Stimulated activated memory B cell treated with anti-CD40 and anti-IgM and Interleukin-4, amounts not matched to agents 10 μg/mL and 1 μg/mL and 100 μg/mL, for 72 hours (primary cell): ENCODE measurements at regions not wholly inside any gene's neighbourhood (a gene's known extent, or its start where the extent isn't known, plus 50 kb on each side); places are given as distances from the start of the nearest gene placed in this dataset.
"Not testable (repeated sequence)": the region's sequence is repeated elsewhere in the genome, so short reads cannot be mapped to it uniquely, and the experiment has no call there.

Source experiments
- ATAC-seq: fragments of 150-1000 bp; cut with Tn5 transposase; 2 replicates; pipeline ENCODE4 v1.10.0; 2021
- H3K27ac Mint-ChIP-seq: one replicate; pipeline ENCODE4 v1.8.0; 2022; ENCODE audit warnings: mild to moderate bottlenecking, mixed read lengths
- H3K27me3 Mint-ChIP-seq: one replicate; pipeline ENCODE4 v1.8.0; 2022; ENCODE audit warnings: mixed read lengths
- H3K36me3 Mint-ChIP-seq: one replicate; pipeline ENCODE4 v1.8.0; 2022; ENCODE audit warnings: mixed read lengths
- H3K4me1 Mint-ChIP-seq: one replicate; pipeline ENCODE4 v1.8.0; 2022; ENCODE audit warnings: mixed read lengths
- H3K4me3 Mint-ChIP-seq: one replicate; pipeline ENCODE4 v1.8.0; 2022; ENCODE audit warnings: mild to moderate bottlenecking, moderate library complexity, mixed read lengths
- H3K9me3 Mint-ChIP-seq: one replicate; pipeline ENCODE4 v1.8.0; 2022; ENCODE audit warnings: mixed read lengths

DNA sequence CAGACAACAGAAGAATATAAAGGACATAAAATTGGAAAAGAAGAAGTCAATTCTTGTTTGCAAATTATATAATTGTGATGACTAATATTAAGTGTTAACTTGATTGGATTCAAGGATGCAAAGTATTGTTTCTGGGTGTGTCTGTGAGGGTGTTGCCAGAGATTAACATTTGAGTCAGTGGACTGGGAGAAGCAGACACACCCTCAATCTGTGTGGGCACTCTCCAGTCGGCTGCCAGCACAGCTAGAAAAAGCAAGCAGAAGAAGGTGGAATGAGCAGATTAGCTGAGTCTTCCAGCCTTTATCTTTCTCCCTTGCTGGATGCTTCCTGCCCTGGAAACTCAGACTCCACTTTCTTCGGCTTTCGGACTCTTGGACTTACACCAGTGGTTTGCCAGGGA is 51.7 kb downstream of the UBE2NL start:
- Mint-ChIP-seq H3K4me3 (no peak overlapping the region), H3K9me3 (no peaks in the 10 kb centered on the region), H3K27ac (no peak overlapping the region), H3K4me1 (no peaks in the 10 kb centered on the region), H3K27me3 (no peaks in the 10 kb centered on the region), H3K36me3 (no peaks in the 10 kb centered on the region)
- ATAC-seq = no peak

DNA sequence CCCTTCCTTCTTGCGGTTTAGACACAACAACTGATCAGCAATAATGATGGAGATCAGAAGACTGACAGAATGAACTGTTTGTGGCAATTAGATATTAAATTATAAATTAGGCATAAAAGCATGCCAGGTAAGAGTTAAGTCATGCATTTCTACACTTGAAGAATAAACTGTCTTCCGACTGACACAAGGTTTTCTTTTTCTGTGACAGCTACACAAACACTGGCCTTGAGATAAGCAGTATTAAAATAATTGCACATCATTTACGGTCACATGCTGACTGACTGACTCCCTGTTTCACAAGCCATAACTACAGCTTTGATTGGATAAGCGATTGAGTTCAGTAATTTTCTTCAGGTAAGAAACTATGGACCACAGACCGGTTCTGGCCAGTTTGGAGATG is 56.2 kb downstream of the UBE2NL start:
- Mint-ChIP-seq H3K27ac (no peak overlapping the region), H3K27me3 (no peaks in the 10 kb centered on the region), H3K9me3 (no peaks in the 10 kb centered on the region), H3K4me1 (no peaks in the 10 kb centered on the region), H3K36me3 (no peaks in the 10 kb centered on the region), H3K4me3 (no peak overlapping the region)
- no peak for ATAC-seq

DNA sequence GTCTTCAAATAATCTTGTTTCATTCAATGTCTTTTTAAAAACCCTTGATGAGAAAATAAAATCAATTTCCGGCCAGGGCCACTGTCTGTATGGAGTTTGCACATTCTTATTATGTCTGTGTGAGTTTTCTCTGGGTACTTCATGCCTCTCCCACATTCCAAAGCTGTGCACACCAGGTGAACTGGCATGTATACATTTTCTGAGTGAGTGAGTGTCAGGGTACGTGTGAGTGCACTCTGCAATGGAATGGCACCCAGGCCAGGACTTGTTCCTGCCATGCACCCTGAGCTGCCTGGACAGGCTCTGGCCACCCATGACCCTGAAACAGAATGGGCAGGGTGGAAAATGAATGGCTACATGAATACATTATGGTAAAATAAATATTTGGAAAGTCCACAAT is 61.3 kb downstream of the UBE2NL start:
- Mint-ChIP-seq H3K4me3 (no peak overlapping the region), H3K9me3 (no peaks in the 10 kb centered on the region), H3K36me3 (no peaks in the 10 kb centered on the region), H3K27ac (no peak overlapping the region), H3K27me3 (no peaks in the 10 kb centered on the region), H3K4me1 (no peaks in the 10 kb centered on the region)
- ATAC-seq = no peak

DNA sequence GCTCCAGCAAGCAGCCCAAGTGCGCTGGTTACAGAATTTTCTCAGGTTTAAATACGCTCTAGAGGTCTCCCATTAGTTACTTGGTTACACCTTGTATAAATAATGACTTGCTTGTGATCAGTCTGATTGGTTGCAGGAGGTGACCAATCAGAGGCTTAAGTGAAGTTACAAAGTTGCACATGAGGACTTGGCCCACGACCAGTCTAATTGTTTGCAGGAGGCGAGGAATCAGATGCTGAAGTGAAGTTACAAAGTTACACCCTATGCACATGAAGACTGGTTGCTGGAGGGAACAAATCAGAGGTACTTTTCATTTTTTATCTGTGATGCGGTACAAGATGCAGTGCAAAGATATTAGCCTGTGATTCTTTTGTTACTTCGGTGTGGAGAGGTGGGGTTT is 80.7 kb downstream of the UBE2NL start:
- Mint-ChIP-seq H3K27me3 (no peaks in the 10 kb centered on the region), H3K36me3 (no peaks in the 10 kb centered on the region), H3K4me1 (no peaks in the 10 kb centered on the region), H3K9me3 (peaks cover 6% of the 10 kb centered on the region), H3K27ac (no peak overlapping the region), H3K4me3 (no peak overlapping the region)
- no peak for ATAC-seq

DNA sequence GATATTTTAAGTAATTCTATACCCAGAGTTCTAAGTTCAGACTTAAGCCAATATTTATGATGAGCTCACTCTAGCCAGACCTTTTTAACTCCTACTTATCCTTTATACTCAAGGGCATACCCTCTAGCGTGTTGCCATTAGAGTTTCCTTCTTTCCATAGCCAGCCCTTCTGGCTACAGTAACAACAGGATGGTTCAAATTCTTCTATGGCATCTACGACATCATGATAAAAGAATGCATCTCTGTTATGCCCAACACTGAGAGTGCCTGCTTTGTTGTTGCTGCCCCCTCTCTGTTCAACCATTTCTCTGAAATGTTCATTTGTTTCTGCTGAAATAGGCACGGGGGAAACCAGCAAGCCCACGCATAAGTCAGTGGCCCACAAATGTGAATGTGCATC is 104.5 kb downstream of the UBE2NL start:
- peaks cover 3% of the 10 kb centered on the region for H3K9me3 Mint-ChIP-seq
- no peaks in the 10 kb centered on the region for H3K36me3 Mint-ChIP-seq
- H3K4me3 Mint-ChIP-seq = no peak overlapping the region
- H3K27ac Mint-ChIP-seq = no peak overlapping the region
- no peaks in the 10 kb centered on the region for H3K27me3 Mint-ChIP-seq
- ATAC-seq = no peak
- H3K4me1 Mint-ChIP-seq = no peaks in the 10 kb centered on the region

DNA sequence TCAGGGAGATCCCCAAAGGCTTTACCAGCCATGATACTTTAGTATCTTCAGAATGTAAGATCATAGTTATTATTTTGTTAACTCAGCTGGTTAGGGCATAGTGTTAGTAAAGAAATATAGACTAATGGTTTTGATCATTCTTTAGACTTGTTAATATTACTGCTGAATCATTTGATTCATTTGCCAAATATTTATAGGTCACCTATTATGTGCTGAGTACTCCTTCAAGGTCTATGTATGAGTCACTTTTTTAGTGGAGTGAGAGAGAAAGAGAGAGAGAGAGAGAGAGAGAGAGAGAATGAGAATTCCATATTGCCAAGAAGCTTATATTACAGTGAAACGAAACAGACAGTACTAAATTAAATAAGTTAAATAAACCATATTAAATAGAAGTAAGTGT is 110.3 kb downstream of the UBE2NL start:
- Mint-ChIP-seq H3K9me3 (no peaks in the 10 kb centered on the region), H3K27me3 (no peaks in the 10 kb centered on the region), H3K36me3 (no peaks in the 10 kb centered on the region), H3K4me1 (no peaks in the 10 kb centered on the region), H3K4me3 (no peak overlapping the region), H3K27ac (no peak overlapping the region)
- ATAC-seq = no peak

DNA sequence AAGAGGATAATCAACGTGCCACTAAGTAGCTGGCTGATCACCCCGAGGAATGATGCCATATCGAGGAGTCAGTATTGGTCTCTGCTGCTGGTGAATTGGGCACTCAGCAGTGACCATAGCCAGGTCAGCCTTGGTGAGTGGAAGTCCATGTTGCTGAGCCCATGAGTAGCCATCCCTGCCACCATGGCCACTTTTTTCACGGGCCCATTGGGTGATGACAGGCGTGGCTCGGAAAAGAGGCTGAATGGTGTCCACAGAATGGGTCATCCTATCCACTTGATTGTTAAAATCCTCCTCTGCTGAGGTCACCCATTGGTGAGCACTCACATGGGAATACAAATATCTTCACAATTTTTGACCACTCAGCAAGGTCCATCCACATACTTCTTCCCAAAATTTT is 114.4 kb downstream of the UBE2NL start:
- Mint-ChIP-seq H3K36me3 (no peaks in the 10 kb centered on the region), H3K4me1 (no peaks in the 10 kb centered on the region), H3K27ac (no peak overlapping the region), H3K9me3 (peaks cover 2% of the 10 kb centered on the region), H3K27me3 (no peaks in the 10 kb centered on the region), H3K4me3 (no peak overlapping the region)
- no peak for ATAC-seq

DNA sequence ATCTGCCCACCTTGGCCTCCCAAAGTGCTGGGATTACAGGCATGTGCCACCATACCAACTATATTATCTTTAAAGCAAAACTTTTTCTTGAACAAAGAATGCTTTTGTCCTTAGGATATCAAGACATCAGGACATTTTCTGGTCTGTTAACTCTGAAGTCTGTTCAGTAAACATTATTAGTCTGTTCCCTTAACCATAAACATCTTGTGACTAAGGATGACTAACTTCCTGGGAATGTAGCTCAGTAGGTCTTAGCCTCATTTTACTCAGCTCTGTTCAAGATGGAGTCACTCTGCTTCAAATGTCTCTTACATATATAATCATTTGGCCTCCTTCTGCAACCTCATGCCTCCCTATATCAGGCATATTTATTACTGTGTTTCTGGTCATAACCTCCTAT is 122.9 kb downstream of the UBE2NL start:
- H3K9me3 Mint-ChIP-seq = no peaks in the 10 kb centered on the region
- no peak for ATAC-seq
- H3K4me3 Mint-ChIP-seq = no peak overlapping the region
- no peak overlapping the region for H3K27ac Mint-ChIP-seq
- no peaks in the 10 kb centered on the region for H3K36me3 Mint-ChIP-seq
- no peaks in the 10 kb centered on the region for H3K27me3 Mint-ChIP-seq
- no peaks in the 10 kb centered on the region for H3K4me1 Mint-ChIP-seq

DNA sequence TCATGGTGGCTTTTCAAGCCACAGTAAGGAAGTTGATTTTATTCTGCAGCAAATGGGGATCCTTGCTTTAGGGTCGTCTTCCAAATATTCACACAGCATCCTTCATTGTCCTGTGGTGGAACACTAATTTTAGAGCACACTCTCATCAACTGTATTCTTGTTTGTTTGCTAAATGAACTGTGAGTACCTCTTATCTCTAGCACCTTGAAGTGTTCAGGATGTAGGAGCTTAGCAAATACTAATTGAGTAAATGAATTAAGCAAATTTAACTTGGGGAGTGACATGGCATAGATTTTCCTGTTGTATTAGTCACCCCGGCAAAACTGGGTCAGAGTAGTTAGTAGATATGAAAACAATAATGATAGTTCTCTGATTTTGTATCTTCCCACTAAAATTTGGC is 156.9 kb downstream of the UBE2NL start:
- H3K4me3 Mint-ChIP-seq = no peak overlapping the region
- no peaks in the 10 kb centered on the region for H3K27me3 Mint-ChIP-seq
- ATAC-seq = no peak
- H3K27ac Mint-ChIP-seq = no peak overlapping the region
- H3K9me3 Mint-ChIP-seq = no peaks in the 10 kb centered on the region
- no peaks in the 10 kb centered on the region for H3K36me3 Mint-ChIP-seq
- H3K4me1 Mint-ChIP-seq = no peaks in the 10 kb centered on the region

DNA sequence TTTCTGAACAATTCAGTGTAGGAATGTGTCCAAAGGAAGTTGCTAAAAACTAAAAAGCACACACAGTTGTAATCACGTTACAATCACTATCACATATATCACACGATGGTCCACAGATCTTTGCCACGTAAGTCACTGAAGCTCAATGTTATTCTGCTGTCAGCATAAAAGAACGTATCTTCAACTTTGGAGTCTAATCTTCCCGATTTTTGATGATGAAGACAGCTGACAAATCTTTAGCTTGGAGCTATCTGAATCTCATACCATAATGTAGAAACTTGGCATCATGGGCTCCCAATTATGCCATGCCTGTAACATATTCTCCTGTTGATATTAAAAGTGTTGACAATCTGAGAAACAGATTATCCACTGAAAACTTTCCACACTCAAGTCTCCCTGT is 158.4 kb downstream of the UBE2NL start:
- no peak for ATAC-seq
- Mint-ChIP-seq H3K4me3 (no peak overlapping the region), H3K27me3 (no peaks in the 10 kb centered on the region), H3K4me1 (no peaks in the 10 kb centered on the region), H3K9me3 (no peaks in the 10 kb centered on the region), H3K27ac (no peak overlapping the region), H3K36me3 (no peaks in the 10 kb centered on the region)

DNA sequence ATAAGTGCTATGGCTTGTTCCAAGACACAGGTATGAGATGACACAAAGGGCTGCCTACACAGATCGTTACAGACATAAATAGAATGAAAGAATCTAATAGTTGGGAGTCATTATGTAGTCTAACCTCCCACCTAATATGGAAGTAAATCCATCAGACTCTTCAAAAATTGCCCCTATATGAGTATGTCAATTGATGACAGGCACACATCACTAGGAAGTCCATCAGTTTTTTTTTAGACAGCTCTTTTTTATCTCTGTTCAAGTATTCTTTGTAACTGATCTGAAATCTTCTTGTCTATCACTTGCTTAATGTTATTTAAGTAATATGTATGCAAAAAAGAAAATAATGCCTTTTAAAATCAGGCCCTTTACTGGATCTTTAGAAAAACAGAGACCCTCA is 191.6 kb downstream of the UBE2NL start:
- H3K4me3 Mint-ChIP-seq = no peak overlapping the region
- H3K27ac Mint-ChIP-seq = no peak overlapping the region
- no peaks in the 10 kb centered on the region for H3K36me3 Mint-ChIP-seq
- ATAC-seq = no peak
- no peaks in the 10 kb centered on the region for H3K4me1 Mint-ChIP-seq
- no peaks in the 10 kb centered on the region for H3K9me3 Mint-ChIP-seq
- no peaks in the 10 kb centered on the region for H3K27me3 Mint-ChIP-seq

DNA sequence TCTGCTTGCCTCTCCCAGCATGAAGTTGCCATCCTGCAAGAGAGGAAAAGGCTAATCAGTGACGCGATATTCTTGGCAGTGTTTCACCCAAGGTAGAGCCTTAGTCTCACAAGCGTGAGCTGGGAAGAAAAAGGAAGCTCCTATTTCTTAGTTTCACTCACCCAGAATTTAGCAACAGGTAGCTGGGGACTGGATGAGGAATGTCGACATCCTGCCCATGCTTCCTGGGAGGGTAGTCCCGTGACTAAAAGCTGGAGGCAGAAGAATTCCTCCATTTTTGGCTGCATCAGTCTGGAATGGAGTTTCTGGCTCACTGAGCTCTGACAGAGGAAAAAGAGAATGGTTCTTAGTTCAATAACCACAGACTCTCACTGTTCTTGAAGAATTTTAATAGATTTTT is 198.4 kb downstream of the UBE2NL start:
- not testable (repeated sequence) for H3K36me3 Mint-ChIP-seq, H3K27ac Mint-ChIP-seq, ATAC-seq, H3K4me3 Mint-ChIP-seq, H3K27me3 Mint-ChIP-seq, H3K4me1 Mint-ChIP-seq, H3K9me3 Mint-ChIP-seq

DNA sequence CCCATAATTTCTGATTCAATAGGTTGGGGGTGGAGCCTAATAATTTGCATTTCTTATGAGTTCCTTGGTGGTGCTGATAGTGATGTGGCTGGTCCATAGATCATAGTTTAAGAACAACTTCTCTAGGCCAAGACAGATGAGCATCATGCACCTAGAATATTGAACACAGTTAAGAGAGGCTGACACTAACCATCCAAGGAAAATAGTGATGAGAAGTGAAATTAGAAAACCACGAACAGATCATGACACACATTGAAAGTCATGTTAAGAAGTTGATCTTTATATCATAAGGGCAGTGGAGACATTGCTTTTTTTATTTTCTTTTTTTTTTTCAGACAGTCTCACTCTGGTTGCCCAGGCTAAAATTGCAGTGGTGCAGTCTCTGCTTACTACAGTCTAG is 205.8 kb downstream of the UBE2NL start:
- H3K4me1 Mint-ChIP-seq, H3K9me3 Mint-ChIP-seq, ATAC-seq: not testable (repeated sequence)

DNA sequence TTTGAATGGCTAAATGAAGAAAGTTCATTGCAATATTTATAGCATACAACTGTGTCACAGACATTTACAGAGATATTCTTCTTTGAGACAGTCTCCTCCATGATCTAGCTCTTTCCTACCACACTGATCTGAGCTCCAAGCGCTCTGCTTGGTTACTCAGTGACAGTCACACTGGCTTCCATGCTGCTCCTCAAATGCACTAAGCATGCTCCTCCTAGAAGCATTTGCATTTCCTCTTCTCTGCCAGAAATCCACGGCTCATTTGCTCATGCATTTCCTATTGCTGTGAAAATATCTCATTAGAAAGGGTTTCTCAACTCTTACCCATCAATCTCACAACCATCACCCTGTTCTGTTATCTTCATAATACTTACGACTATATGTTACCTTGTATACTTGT is 208.2 kb downstream of the UBE2NL start:
- ATAC-seq, H3K4me1 Mint-ChIP-seq: not testable (repeated sequence)

More for the DNA sequence above, 205.8 kb downstream of the UBE2NL start:
- H3K4me3 Mint-ChIP-seq, H3K27me3 Mint-ChIP-seq, H3K36me3 Mint-ChIP-seq, H3K27ac Mint-ChIP-seq: not testable (repeated sequence)

DNA sequence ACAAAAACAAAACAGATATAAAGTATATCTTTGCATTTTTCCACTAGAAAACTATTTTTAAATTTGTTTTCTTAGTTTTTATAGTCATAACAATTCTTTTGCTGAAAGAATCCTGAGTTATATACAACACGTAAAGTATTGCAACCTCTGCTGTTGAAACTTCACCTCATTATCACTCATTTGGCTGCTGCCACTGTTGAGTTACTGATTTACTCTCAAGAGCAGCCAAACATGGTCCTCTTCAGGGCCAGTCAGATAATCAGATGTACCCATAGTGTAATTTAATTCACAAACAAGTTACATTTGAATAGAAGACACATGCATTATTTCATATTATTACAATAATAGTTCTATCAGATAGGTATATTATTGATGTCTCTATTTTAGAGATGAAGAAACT is 235.6 kb downstream of the UBE2NL start:
- not testable (repeated sequence) for H3K4me1 Mint-ChIP-seq, H3K4me3 Mint-ChIP-seq, H3K27ac Mint-ChIP-seq, H3K36me3 Mint-ChIP-seq, H3K27me3 Mint-ChIP-seq, H3K9me3 Mint-ChIP-seq, ATAC-seq

More for the DNA sequence above, 208.2 kb downstream of the UBE2NL start:
- H3K27me3 Mint-ChIP-seq, H3K9me3 Mint-ChIP-seq, H3K36me3 Mint-ChIP-seq, H3K4me3 Mint-ChIP-seq, H3K27ac Mint-ChIP-seq: not testable (repeated sequence)

DNA sequence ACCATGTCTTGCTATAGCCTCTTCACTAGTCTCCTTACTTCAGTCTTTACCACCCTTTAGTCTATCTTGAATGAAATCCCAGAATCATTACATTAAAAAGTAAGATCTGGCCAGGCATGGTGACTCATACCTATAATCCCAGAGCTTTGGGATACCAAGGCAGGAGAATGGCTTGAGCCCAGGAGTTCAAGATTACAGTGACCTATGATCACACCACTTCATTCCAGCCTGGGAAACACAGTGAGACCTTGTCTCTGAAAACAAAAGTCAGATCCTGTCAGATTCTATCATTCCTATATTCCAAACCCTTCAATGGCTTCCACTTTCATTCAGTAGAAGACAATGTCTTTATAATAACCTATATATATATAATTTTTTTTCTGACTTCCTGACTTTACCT is 237.7 kb downstream of the UBE2NL start:
- H3K27me3 Mint-ChIP-seq, H3K4me3 Mint-ChIP-seq, ATAC-seq, H3K36me3 Mint-ChIP-seq, H3K4me1 Mint-ChIP-seq, H3K27ac Mint-ChIP-seq, H3K9me3 Mint-ChIP-seq: not testable (repeated sequence)

DNA sequence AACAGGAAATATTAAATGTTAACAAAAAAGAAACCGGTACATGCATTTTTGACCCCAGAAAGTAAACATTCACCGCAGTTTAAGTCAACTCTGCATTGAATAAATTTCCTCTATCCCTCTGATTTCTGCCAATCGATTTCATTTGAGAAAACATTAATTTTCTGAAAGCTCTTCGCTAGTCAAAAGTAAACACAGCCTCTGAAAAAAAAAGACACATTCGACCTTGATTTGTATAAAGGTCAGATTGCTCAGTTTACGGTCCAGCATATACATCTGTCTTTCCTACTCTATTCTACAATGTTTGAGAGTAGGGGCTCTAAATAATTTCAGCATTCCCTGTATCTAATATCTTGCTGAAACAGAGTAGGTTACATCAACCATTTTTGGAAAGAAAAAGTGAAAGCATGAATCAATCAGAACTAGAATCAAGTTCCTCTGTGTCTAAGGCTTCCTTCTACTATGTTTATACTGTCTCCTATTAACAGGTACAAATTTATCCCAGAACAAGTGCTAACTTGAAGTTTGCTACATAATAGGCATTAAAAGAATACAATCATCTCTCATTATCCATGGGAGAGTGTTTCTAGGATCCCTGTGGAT is 243.8 kb downstream of the UBE2NL start:
- H3K4me3 Mint-ChIP-seq, H3K4me1 Mint-ChIP-seq, ATAC-seq, H3K27me3 Mint-ChIP-seq, H3K9me3 Mint-ChIP-seq, H3K27ac Mint-ChIP-seq, H3K36me3 Mint-ChIP-seq: not testable (repeated sequence)
